OCI-LY1 (cell line): ENCODE measurements at regions not wholly inside any gene's neighbourhood (a gene's known extent, or its start where the extent isn't known, plus 50 kb on each side); places are given as distances from the start of the nearest gene placed in this dataset.

Experiments used
- H2AFZ ChIP-seq: fragments of 200-600 bp; sonication (generic), shearing (Covaris generic); 2 replicates; pipeline ENCODE4 v1.6.0; 2014; ENCODE audit warnings: antibody characterized with exemption, mild to moderate bottlenecking, low read length
- H3F3A ChIP-seq: fragments of 200-600 bp; sonication (generic), shearing (Covaris generic); 2 replicates; pipeline ENCODE4 v1.6.0; 2014; ENCODE audit warnings: mild to moderate bottlenecking, antibody characterized with exemption, low read length, moderate library complexity; ENCODE audit not compliant: insufficient read depth
- H3K27ac ChIP-seq: fragments of 200-600 bp; sonication (generic); 2 replicates; pipeline ENCODE4 v1.5.1; 2014; ENCODE audit warnings: low read length, mixed run types, mild to moderate bottlenecking, low read depth; ENCODE audit not compliant: poor library complexity, severe bottlenecking
- H3K27me3 ChIP-seq: fragments of 200-600 bp; sonication (generic); 2 replicates; pipeline ENCODE4 v1.6.0; 2014; ENCODE audit warnings: antibody characterized with exemption, mild to moderate bottlenecking, low read length, moderate library complexity; ENCODE audit not compliant: insufficient read depth
- H3K36me3 ChIP-seq: fragments of 200-600 bp; sonication (generic); 2 replicates; pipeline ENCODE4 v1.6.1; 2014; ENCODE audit warnings: mild to moderate bottlenecking, antibody characterized with exemption, low read length, moderate library complexity, mixed read lengths; ENCODE audit not compliant: insufficient read depth
- H3K4me1 ChIP-seq: fragments of 200-600 bp; sonication (generic); 2 replicates; pipeline ENCODE4 v1.5.1; 2014; ENCODE audit warnings: mild to moderate bottlenecking, low read length, moderate library complexity; ENCODE audit not compliant: insufficient read depth, severe bottlenecking
- H3K4me2 ChIP-seq: fragments of 200-600 bp; sonication (generic), shearing (Covaris generic); 2 replicates; pipeline ENCODE4 v1.6.1; 2014; ENCODE audit warnings: low read length
- H3K4me3 ChIP-seq: fragments of 200-600 bp; sonication (generic); 2 replicates; pipeline ENCODE4 v1.5.1; 2014; ENCODE audit warnings: low read length, low read depth, mild to moderate bottlenecking, mixed read lengths; ENCODE audit not compliant: poor library complexity, severe bottlenecking
- H3K79me2 ChIP-seq: fragments of 200-600 bp; shearing (Covaris generic); 2 replicates; pipeline ENCODE4 v1.6.1; 2016; ENCODE audit warnings: mixed run types, low read length, mixed read lengths; ENCODE audit not compliant: insufficient read depth
- H3K9ac ChIP-seq: fragments of 200-600 bp; sonication (generic), shearing (Covaris generic); 2 replicates; pipeline ENCODE4 v1.6.1; 2014; ENCODE audit warnings: mild to moderate bottlenecking, low read length, mixed read lengths
- H3K9me2 ChIP-seq: fragments of 200-600 bp; sonication (generic), shearing (Covaris generic); 2 replicates; pipeline ENCODE4 v1.6.1; 2014; ENCODE audit warnings: low read depth, mild to moderate bottlenecking, low read length, mixed read lengths
- H3K9me3 ChIP-seq: fragments of 200-600 bp; shearing (Covaris generic); 2 replicates; pipeline ENCODE4 v1.6.1; 2014; ENCODE audit warnings: low read length, mixed read lengths
- H4K20me1 ChIP-seq: fragments of 200-600 bp; sonication (generic), shearing (Covaris generic); 2 replicates; pipeline ENCODE4 v1.6.0; 2016; ENCODE audit warnings: mild to moderate bottlenecking, low read length; ENCODE audit not compliant: insufficient read depth
- CTCF ChIP-seq: fragments of 200-600 bp; sonication (generic), shearing (Covaris generic); IDR thresholded peaks from 2 replicates; pipeline ENCODE4 v1.5.1; 2017; ENCODE audit warnings: mild to moderate bottlenecking, antibody characterized with exemption, low read length, moderate library complexity, mixed read lengths
- EZH2 ChIP-seq: fragments of 200-600 bp; sonication (generic), shearing (Covaris generic); IDR thresholded peaks from 2 replicates; pipeline ENCODE4 v1.8.0; 2017; ENCODE audit warnings: borderline replicate concordance, mixed run types, mild to moderate bottlenecking, antibody characterized with exemption, low read length, moderate library complexity, mixed read lengths

DNA sequence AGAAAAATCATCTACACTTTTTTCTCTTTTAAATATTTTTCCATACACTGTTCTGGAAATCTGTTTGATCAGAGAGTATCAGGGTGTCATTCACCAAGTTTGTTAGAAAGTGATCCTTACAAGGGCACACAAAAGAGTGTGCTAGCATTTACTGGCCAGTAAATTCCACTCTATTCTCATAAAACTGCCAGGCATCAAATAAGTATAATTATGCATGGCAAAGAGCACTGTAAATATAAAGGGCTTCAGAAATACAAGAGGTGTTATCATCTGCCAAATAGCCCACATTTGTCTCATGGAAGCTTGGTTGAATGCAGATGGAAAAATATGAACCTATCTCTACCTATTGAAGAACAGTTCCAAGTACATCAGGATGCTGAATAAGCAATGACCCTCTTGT lies 847.3 kb upstream of the ACVR2A start:
- Histone ChIP-seq H3K4me3 (no peak overlapping the region), H3K4me2 (no peak overlapping the region), H3K36me3 (no peaks in the 10 kb centered on the region), H4K20me1 (no peaks in the 10 kb centered on the region), H3F3A (no peaks in the 10 kb centered on the region), H2AFZ (no peak overlapping the region), H3K9me3 (no peaks in the 10 kb centered on the region), H3K9me2 (no peaks in the 10 kb centered on the region), H3K27ac (no peak overlapping the region), H3K27me3 (no peaks in the 10 kb centered on the region), H3K79me2 (no peaks in the 10 kb centered on the region), H3K9ac (no peak overlapping the region), H3K4me1 (no peaks in the 10 kb centered on the region)
- TF ChIP-seq EZH2 (no peak), CTCF (no peak)

GRCh38 chr2:146994246-146994645 lies 850.6 kb upstream of the ACVR2A start:
- H3F3A ChIP-seq = no peaks in the 10 kb centered on the region
- H3K36me3 ChIP-seq = no peaks in the 10 kb centered on the region
- TF ChIP-seq CTCF (no peak), EZH2 (no peak)
- no peak overlapping the region for H3K4me2 ChIP-seq
- no peaks in the 10 kb centered on the region for H3K79me2 ChIP-seq
- H2AFZ ChIP-seq = no peak overlapping the region
- H4K20me1 ChIP-seq = no peaks in the 10 kb centered on the region
- no peaks in the 10 kb centered on the region for H3K4me1 ChIP-seq
- no peaks in the 10 kb centered on the region for H3K9me3 ChIP-seq
- no peaks in the 10 kb centered on the region for H3K27me3 ChIP-seq
- no peak overlapping the region for H3K9ac ChIP-seq
- H3K9me2 ChIP-seq = no peaks in the 10 kb centered on the region
- no peak overlapping the region for H3K27ac ChIP-seq
- no peak overlapping the region for H3K4me3 ChIP-seq

GRCh38 chr2:146992466-146992865 lies 852.4 kb upstream of the ACVR2A start:
- Histone ChIP-seq H3K27ac (no peak overlapping the region), H3K27me3 (no peaks in the 10 kb centered on the region), H3K4me3 (no peak overlapping the region), H3K79me2 (no peaks in the 10 kb centered on the region), H3K9me2 (no peaks in the 10 kb centered on the region), H3K36me3 (no peaks in the 10 kb centered on the region), H3K9me3 (no peaks in the 10 kb centered on the region), H3K4me2 (no peak overlapping the region), H2AFZ (no peak overlapping the region), H4K20me1 (no peaks in the 10 kb centered on the region), H3F3A (no peaks in the 10 kb centered on the region), H3K9ac (no peak overlapping the region), H3K4me1 (no peaks in the 10 kb centered on the region)
- TF ChIP-seq CTCF (no peak), EZH2 (no peak)
